Small intestine (tissue), 7 donors: ENCODE measurements at regions not wholly inside any gene's neighbourhood (a gene's known extent, or its start where the extent isn't known, plus 50 kb on each side); places are given as distances from the start of the nearest gene placed in this dataset.

Experiments used
- DNase-seq, 2 donors: peaks; one replicate each; pipeline versions ENCODE4 v3.0.0 to v3.0.0-alpha.2; 2013
- FAIRE-seq: peaks from 2 replicates; lab custom pipeline; 2012; peaks lifted over from hg19 to GRCh38; lab: Jason Lieb, UNC
- H3K27ac ChIP-seq, 3 donors: one replicate each; pipeline ENCODE4 v1.5.1; 2013; ENCODE audit warnings: low read length in 2 of 3, mild to moderate bottlenecking in 2 of 3, control low read depth in 1 of 3, inconsistent platforms in 1 of 3, low read depth in 1 of 3, moderate library complexity in 1 of 3
- H3K27me3 ChIP-seq, 3 donors: one replicate each; pipeline ENCODE4 v1.6.1; 2013; ENCODE audit warnings: low read length in 3 of 3, inconsistent platforms in 1 of 3; ENCODE audit not compliant: control insufficient read depth in 3 of 3, insufficient read depth in 3 of 3
- H3K36me3 ChIP-seq, 3 donors: one replicate each; pipeline ENCODE4 v1.6.1; 2013; ENCODE audit warnings: low read length in 3 of 3, inconsistent platforms in 1 of 3, low read depth in 1 of 3, mild to moderate bottlenecking in 1 of 3, moderate library complexity in 1 of 3; ENCODE audit not compliant: control insufficient read depth in 3 of 3, insufficient read depth in 2 of 3
- H3K4me1 ChIP-seq, 3 donors: one replicate each; pipeline ENCODE4 v1.6.1; 2013; ENCODE audit warnings: low read length in 2 of 3, inconsistent platforms in 1 of 3, low read depth in 1 of 3, mild to moderate bottlenecking in 1 of 3, moderate library complexity in 1 of 3; ENCODE audit not compliant: control insufficient read depth in 3 of 3, insufficient read depth in 2 of 3
- H3K4me3 ChIP-seq, 3 donors: one replicate each; pipeline ENCODE4 v1.5.1; 2013; ENCODE audit warnings: low read length in 3 of 3, control low read depth in 1 of 3, inconsistent platforms in 1 of 3, low read depth in 1 of 3, mild to moderate bottlenecking in 1 of 3, moderate library complexity in 1 of 3
- H3K9me3 ChIP-seq, 2 donors: one replicate each; pipeline ENCODE4 v1.6.1; 2013; ENCODE audit warnings: low read depth in 1 of 2, low read length in 1 of 2; ENCODE audit not compliant: control insufficient read depth in 2 of 2, insufficient read depth in 1 of 2
- WGBS, 3 donors: extraction: QIAGEN DNeasy Blood & Tissue Kit; methylation state at CpG; one replicate each; pipeline ENCODE4 v1.1.7; 2013; 5-methylcytosine and 5-hydroxymethylcytosine counted together
- donor health status: healthy with polysubstance abuse.
- donor health status: control.
- donor health status: control.
- donor health status: Bipolar disorder and iron deficiency.
- donor health status: healthy.

- H3K36me3 ChIP-seq = no peaks in the 10 kb centered on the region
- no peak for DNase-seq
- no peak for FAIRE-seq
- 38 to 68% (median 54%) methylated on average over 4 of the region's 4 CpGs for WGBS, 3 donors
- H3K9me3 ChIP-seq = peaks cover 0 to under 1% of the 10 kb centered on the region in 2 donors
- H3K27ac ChIP-seq = no peak overlapping the region
- no peaks in the 10 kb centered on the region for H3K4me1 ChIP-seq
- no peaks in the 10 kb centered on the region for H3K27me3 ChIP-seq
- H3K4me3 ChIP-seq = no peak overlapping the region
These were observed 847.6 kb upstream of the ALCAM start for GRCh38 chr3:104519068-104519467.

GRCh38 chr3:104519468-104520227 is 847.1 kb upstream of the ALCAM start:
- Histone ChIP-seq H3K27ac (peak overlapping the region in 1 of 3 donors; percentile 74), H3K9me3 (no peaks in the 10 kb centered on the region), H3K4me3 (no peak overlapping the region), H3K36me3 (no peaks in the 10 kb centered on the region), H3K27me3 (no peaks in the 10 kb centered on the region), H3K4me1 (no peaks in the 10 kb centered on the region)
- no peak for DNase-seq
- WGBS, 3 donors = 15 to 45% (median 37%) methylated on average over 4 of the region's 4 CpGs
- FAIRE-seq = no peak

DNA sequence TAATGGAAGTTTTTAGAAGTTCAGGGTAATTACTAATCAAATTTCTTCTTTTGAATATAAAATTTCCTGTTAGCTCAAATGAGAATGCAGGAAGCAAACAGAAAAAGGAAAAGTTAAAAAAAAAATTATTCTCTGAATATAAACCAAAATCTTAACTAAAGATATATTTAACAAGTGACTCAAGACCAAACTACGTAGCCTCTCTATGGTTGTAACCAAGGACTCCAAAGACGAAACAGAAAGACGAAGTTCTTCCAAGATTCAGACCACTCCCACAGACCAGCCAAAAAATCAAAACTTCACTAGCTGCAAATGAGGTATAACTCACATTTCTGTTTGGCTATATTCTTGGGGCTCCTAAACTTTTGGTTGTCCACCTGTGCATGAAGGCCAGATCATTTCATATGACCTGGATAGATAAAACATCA is 846.5 kb upstream of the ALCAM start:
- no peaks in the 10 kb centered on the region for H3K36me3 ChIP-seq
- FAIRE-seq (no peak), DNase-seq (no peak)
- H3K27me3 ChIP-seq = no peaks in the 10 kb centered on the region
- no peak overlapping the region for H3K4me3 ChIP-seq
- no peaks in the 10 kb centered on the region for H3K9me3 ChIP-seq
- H3K27ac ChIP-seq = no peak overlapping the region
- WGBS, 3 donors = 70 to 84% (median 80%) methylated on average over 3 of the region's 3 CpGs
- H3K4me1 ChIP-seq = no peaks in the 10 kb centered on the region

DNA sequence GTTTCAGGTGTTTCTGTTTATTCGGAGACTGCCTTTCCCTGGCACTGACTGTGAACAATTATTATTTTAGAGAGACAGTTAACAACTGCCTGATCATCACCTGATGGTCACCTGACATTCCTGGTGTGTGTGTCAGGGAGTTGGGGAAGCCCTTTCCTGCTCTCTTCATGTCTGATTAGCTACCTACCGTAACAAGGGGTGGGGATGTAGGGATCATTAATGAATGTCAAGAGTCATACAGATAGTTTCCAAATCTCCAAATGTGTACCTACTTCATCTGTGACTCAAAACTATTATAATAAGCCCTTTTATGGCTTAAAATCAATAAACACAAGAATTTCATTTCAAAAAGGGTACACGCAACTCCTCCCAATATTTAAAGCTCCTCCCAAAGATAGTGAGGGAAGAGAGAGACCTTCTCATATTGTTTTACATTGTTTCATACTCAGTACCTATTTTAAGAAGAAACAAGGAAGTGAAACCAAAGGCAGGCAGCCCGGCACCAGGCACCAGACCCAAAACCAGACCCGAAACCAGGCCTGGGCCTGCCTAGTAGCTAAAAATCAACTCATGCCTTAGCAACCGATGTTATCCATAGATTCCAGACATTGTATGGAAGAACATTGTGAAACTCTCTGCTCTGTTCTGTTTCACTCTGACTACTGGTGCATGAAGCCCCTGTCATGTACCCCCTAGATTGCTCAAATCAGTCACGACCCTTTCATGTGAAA is 844.9 kb upstream of the ALCAM start:
- no peaks in the 10 kb centered on the region for H3K36me3 ChIP-seq
- no peak for FAIRE-seq
- 63 to 73% (median 70%) methylated on average over 7 of the region's 7 CpGs for WGBS, 3 donors
- H3K27me3 ChIP-seq = no peaks in the 10 kb centered on the region
- DNase-seq = no peak
- no peaks in the 10 kb centered on the region for H3K4me1 ChIP-seq
- H3K9me3 ChIP-seq = no peaks in the 10 kb centered on the region
- H3K4me3 ChIP-seq = no peak overlapping the region
- H3K27ac ChIP-seq = peak overlapping the region in 1 of 3 donors; percentile 78

GRCh38 chr3:104523136-104523535 is 843.6 kb upstream of the ALCAM start:
- H3K4me3 ChIP-seq = no peak overlapping the region
- WGBS, 3 donors = 58 to 73% (median 61%) methylated on average over 6 of the region's 6 CpGs
- no peaks in the 10 kb centered on the region for H3K36me3 ChIP-seq
- no peak overlapping the region for H3K27ac ChIP-seq
- no peak for DNase-seq
- no peaks in the 10 kb centered on the region for H3K27me3 ChIP-seq
- H3K9me3 ChIP-seq = no peaks in the 10 kb centered on the region
- FAIRE-seq = no peak
- no peaks in the 10 kb centered on the region for H3K4me1 ChIP-seq

DNA sequence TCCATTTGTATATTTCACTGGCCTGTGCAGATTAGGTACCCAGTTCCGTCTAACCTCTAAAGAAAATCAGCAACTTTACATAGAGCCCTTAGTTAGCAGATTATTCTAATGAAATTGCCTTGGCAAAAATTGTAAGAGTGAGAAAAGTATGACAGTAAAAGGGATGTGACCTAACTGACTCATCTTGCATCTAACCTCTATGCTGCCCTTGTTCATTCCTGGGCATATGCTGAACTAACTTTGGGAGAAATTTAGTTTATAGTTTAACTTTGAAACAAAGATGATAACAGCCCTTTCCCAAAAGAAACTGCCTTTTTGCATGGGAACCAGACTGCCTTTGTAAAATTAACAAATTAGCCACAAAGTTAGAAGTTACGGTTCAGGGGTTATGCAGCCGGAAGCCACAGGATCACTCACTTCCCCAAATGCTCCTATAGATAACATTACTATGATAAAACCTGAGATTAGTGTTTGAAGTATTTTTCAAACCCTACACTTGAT is 839.8 kb upstream of the ALCAM start:
- Histone ChIP-seq H3K4me1 (no peaks in the 10 kb centered on the region), H3K9me3 (peaks cover 0 to 18% of the 10 kb centered on the region in 2 donors), H3K4me3 (no peak overlapping the region), H3K27ac (peak overlapping the region in 1 of 3 donors; percentile 24), H3K36me3 (no peaks in the 10 kb centered on the region), H3K27me3 (no peaks in the 10 kb centered on the region)
- FAIRE-seq (no peak), DNase-seq (no peak)
- WGBS, 3 donors = 58 to 75% (median 75%) methylated on average over 3 of the region's 3 CpGs

DNA sequence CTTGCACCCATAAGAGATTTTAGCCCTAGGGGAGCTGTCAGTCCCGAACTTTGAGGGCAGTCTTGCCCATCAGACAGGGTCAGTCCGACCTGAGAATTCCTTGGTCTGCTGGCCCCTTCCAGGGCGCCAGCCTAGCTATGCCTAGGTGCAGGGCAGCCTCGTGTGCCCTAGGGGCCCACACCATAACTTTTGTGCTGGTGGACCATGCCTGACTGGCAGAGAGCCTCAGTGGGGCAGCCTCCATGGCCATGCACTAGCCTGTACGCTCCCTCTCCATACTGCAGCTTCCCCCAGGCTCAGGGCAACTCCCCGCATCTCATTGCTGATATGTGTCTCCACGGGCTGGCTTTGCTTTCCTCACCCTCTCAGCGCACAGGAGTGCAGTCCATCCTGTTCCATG is 835.8 kb upstream of the ALCAM start:
- DNase-seq (no peak), FAIRE-seq (no peak)
- Histone ChIP-seq H3K4me1 (no peaks in the 10 kb centered on the region), H3K36me3 (no peaks in the 10 kb centered on the region), H3K9me3 (peaks cover 0 to 21% of the 10 kb centered on the region in 2 donors), H3K27ac (no peak overlapping the region), H3K4me3 (no peak overlapping the region), H3K27me3 (no peaks in the 10 kb centered on the region)
- WGBS, 3 donors = 78 to 87% (median 84%) methylated on average over 8 of the region's 8 CpGs

GRCh38 chr3:104536715-104537114 is 830.0 kb upstream of the ALCAM start:
- FAIRE-seq (no peak), DNase-seq (no peak)
- H3K36me3 ChIP-seq = no peaks in the 10 kb centered on the region
- H3K4me3 ChIP-seq = no peak overlapping the region
- H3K27ac ChIP-seq = no peak overlapping the region
- H3K4me1 ChIP-seq = no peaks in the 10 kb centered on the region
- no peaks in the 10 kb centered on the region for H3K27me3 ChIP-seq
- peaks cover 0 to 3% of the 10 kb centered on the region in 2 donors for H3K9me3 ChIP-seq
